GM23248 (cell line): ENCODE measurements at regions not wholly inside any gene's neighbourhood (a gene's known extent, or its start where the extent isn't known, plus 50 kb on each side); places are given as distances from the start of the nearest gene placed in this dataset.

Experiments
- EZH2 ChIP-seq: fragments of 200-600 bp; sonication (generic); IDR thresholded peaks from 2 replicates; pipeline ENCODE4 v1.6.1; 2018; ENCODE audit warnings: antibody characterized with exemption, mild to moderate bottlenecking; ENCODE audit not compliant: insufficient read depth, poor library complexity, severe bottlenecking
- EZH2phosphoT487 ChIP-seq: fragments of 200-600 bp; sonication (generic); IDR thresholded peaks from 2 replicates; pipeline ENCODE4 v1.6.1; 2018; ENCODE audit warnings: antibody characterized with exemption, moderate library complexity, mild to moderate bottlenecking, low read depth; ENCODE audit not compliant: insufficient read depth

DNA sequence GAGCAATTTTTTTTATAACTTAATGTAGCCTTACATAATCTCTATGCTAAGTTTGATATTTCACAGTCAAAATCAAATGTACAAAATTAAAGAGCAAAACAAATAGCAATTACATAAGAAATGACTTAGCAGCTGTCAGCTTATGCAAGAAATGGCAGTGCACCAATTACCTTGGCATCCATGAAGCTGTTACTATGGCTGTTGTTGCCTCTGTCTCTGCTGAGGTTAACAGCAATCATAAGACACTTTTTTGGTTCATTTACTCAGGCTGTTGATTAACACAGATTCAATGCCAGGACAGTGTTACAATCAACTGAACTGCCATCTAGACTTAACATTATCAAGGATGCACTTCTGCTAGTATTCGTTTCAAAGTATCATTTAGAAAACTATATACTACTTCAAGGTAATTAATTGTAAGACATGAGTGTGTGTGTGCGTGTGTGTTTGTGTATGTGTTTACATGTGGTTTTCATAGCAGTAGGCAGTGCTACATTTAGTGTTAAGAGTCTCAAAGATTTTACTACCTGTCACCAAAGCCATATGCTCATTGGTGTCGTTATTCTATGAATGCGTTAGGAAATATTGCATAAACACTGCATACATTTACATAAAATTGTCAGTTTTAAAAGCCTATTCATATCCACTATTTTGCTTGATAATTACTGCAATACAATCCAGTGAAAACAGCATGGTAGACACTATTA, 1084.2 kb upstream of the COX7C start:
- TF ChIP-seq EZH2, result no peak
- TF ChIP-seq EZH2phosphoT487, result no peak
